BE2C (cell line): ENCODE measurements at regions not wholly inside any gene's neighbourhood (a gene's known extent, or its start where the extent isn't known, plus 50 kb on each side); places are given as distances from the start of the nearest gene placed in this dataset.

Experiments used
- DNase-seq: peaks from one replicate; pipeline ENCODE4 v3.0.0-alpha.2; 2020
- H3K27me3 ChIP-seq: fragments of 250-450 bp; sonication (Bioruptor Pico); 2 replicates; pipeline ENCODE4 v1.5.1; 2020; ENCODE audit warnings: mild to moderate bottlenecking
- H3K36me3 ChIP-seq: fragments of 250-450 bp; sonication (Bioruptor Pico); 2 replicates; pipeline ENCODE4 v1.5.1; 2020; ENCODE audit warnings: mild to moderate bottlenecking
- H3K4me1 ChIP-seq: fragments of 250-450 bp; sonication (Bioruptor Pico); 2 replicates; pipeline ENCODE4 v1.5.1; 2020
- H3K4me3 ChIP-seq: 2 replicates; pipeline ENCODE4 v1.5.1; 2011; ENCODE audit warnings: low read depth, low read length
- H3K9me3 ChIP-seq: fragments of 250-450 bp; sonication (Bioruptor Pico); 2 replicates; pipeline ENCODE4 v1.5.1; 2020
- TF ChIP-seq, protein P1 (sequence below): IDR thresholded peaks from 2 replicates; pipeline ENCODE4 v1.5.1; 2012; ENCODE audit warnings: mild to moderate bottlenecking, low read depth, low read length

DNA sequence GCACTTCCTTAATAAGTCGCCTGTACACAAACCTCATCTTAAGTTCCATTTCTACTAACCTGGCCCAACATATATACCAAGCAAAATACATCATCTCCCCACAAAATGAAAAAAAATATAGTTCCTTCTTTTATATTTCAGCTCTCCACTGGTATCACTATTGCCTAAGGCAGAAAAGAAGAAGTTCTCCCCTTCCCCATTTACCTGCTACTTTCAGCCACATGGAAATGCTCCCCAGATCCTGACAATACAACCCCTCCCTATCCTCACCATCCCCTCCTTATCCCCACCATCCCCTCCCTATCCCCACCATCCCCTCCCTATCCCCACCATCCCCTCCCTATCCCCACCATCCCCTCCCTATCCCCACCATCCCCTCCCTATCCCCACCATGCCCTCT, 175.7 kb downstream of the LINC00237 start:
- H3K4me1 ChIP-seq: no peaks in the 10 kb centered on the region
- H3K9me3 ChIP-seq: no peaks in the 10 kb centered on the region
- H3K36me3 ChIP-seq: no peaks in the 10 kb centered on the region
- TF ChIP-seq, protein P1, sequence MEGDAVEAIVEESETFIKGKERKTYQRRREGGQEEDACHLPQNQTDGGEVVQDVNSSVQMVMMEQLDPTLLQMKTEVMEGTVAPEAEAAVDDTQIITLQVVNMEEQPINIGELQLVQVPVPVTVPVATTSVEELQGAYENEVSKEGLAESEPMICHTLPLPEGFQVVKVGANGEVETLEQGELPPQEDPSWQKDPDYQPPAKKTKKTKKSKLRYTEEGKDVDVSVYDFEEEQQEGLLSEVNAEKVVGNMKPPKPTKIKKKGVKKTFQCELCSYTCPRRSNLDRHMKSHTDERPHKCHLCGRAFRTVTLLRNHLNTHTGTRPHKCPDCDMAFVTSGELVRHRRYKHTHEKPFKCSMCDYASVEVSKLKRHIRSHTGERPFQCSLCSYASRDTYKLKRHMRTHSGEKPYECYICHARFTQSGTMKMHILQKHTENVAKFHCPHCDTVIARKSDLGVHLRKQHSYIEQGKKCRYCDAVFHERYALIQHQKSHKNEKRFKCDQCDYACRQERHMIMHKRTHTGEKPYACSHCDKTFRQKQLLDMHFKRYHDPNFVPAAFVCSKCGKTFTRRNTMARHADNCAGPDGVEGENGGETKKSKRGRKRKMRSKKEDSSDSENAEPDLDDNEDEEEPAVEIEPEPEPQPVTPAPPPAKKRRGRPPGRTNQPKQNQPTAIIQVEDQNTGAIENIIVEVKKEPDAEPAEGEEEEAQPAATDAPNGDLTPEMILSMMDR: no peak
- no peak for DNase-seq
- H3K27me3 ChIP-seq: peaks cover 30% of the 10 kb centered on the region
- no peak overlapping the region for H3K4me3 ChIP-seq

DNA sequence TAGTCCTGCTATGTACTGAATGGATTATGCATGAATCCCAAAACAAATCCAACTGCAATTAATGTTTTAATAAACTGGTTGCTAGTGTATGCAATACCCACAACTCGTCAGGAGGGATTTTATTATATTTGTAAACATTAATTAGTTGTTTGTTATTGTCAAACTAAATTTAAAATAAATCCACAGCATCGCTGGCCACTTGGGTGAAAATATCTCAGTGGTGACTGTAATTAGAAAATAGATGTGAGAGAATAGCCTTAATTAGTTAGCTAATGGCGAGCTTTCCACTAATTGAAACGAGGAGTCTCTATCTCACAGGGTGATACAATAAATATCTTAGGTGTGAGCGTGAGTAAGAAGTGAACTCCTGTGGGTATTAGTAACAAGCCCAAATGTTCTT, 176.8 kb downstream of the LINC00237 start:
- no peak for DNase-seq
- H3K9me3 ChIP-seq: no peaks in the 10 kb centered on the region
- H3K27me3 ChIP-seq: peaks cover 30% of the 10 kb centered on the region
- no peaks in the 10 kb centered on the region for H3K4me1 ChIP-seq
- TF ChIP-seq, protein P1: no peak
- no peak overlapping the region for H3K4me3 ChIP-seq
- H3K36me3 ChIP-seq: no peaks in the 10 kb centered on the region

DNA sequence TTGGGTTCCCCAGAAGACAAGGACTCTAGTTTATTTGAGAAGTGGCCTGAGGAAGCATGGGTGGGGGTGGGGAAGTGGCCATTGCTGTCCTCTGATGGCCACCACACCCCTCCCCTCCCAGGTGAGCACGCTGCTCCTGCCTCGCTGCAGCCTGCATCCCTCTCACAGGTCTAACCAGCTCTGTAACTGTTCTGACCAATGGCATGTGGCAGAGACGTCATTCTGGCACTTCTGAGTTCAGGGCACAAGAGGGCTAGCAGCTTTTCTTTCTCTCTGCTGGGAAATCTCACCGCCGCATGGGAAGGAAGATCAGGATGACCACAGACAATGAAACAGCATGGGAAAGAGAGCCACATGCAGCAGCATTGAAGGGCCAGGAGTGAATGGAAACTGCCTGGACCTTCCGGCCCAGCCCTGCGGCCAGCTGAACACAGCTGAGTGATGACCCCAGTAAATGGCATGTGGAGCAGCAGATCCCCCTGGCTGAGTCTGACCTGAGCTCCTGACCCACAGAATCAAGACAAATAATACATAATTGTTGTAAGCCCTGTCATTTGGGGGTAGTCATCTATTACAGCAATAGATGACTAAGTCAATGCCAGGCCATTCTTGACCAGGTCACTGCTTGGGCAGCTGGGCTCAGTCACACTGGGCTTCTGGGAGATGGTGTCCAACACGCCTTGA, 179.8 kb downstream of the LINC00237 start:
- no peaks in the 10 kb centered on the region for H3K9me3 ChIP-seq
- TF ChIP-seq, protein P1: no peak
- H3K27me3 ChIP-seq: peaks cover 19% of the 10 kb centered on the region
- H3K4me3 ChIP-seq: no peak overlapping the region
- H3K36me3 ChIP-seq: no peaks in the 10 kb centered on the region
- H3K4me1 ChIP-seq: no peaks in the 10 kb centered on the region
- no peak for DNase-seq

DNA sequence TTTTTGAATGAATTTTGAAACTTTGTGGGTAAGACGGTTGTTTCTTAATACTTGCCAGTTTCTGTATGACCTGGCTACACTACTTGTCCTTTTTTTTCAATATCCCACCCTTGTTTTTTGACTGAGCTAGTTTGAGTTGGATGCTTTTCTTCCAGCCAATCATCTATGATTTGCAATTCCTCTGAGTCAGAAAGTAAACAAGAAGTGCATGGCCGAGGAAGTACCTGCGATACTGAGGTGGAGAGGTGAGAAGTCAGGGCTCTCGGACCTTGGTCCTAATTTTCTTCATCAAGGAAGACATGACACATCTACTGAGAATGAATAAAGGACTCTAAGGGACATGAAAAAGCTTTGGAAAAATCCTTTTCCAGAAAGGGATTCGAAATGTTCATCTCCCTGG, 185.7 kb downstream of the LINC00237 start:
- TF ChIP-seq, protein P1: no peak
- no peaks in the 10 kb centered on the region for H3K9me3 ChIP-seq
- no peaks in the 10 kb centered on the region for H3K4me1 ChIP-seq
- no peak overlapping the region for H3K4me3 ChIP-seq
- no peak for DNase-seq
- no peaks in the 10 kb centered on the region; the same call in none of the 2 replicates for H3K27me3 ChIP-seq
- no peaks in the 10 kb centered on the region for H3K36me3 ChIP-seq

DNA sequence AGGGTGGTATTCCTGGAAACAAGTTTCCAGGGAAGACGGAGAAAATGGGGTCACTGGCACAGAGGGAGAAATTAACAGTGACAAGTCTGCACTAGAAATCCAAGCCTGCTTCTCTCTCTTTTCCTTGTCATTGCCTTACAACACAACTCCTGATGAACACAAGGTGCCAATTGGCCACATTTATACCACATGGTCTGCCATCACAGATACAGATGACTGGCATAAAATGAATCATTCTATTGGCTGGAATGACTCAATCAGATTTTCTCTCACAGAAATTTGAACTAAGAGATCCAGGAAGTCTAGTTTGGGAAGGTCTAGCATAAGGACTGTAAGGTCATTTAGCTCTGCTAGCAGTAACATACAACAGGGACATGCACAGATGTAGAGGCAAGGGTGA, 190.3 kb downstream of the LINC00237 start:
- TF ChIP-seq, protein P1: no peak
- DNase-seq: no peak
- Histone ChIP-seq H3K27me3 (peaks cover 5% of the 10 kb centered on the region; the same call in 1 of the 2 replicates), H3K4me3 (no peak overlapping the region), H3K4me1 (no peaks in the 10 kb centered on the region), H3K36me3 (no peaks in the 10 kb centered on the region), H3K9me3 (no peaks in the 10 kb centered on the region)

DNA sequence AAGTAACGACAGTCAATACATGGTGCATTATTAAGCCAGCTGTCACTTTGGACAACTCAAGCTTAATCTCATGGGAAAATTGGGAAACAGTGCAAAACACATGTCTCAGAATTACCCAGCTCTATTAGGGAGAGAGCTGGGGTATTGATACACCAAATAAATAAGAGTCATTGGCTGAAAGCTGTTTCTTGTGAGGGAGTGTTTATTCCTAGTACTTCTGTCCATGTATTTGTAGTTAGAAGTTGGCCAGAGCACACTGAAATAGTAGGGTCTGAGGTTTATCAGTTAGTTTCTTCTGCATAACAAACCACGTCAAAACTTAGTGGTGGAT, 192.0 kb upstream of the RALGAPA2 start:
- TF ChIP-seq, protein P1: no peak
- H3K27me3 ChIP-seq: peaks cover 18% of the 10 kb centered on the region
- no peaks in the 10 kb centered on the region; the same call in 1 of the 2 replicates for H3K9me3 ChIP-seq
- no peaks in the 10 kb centered on the region for H3K4me1 ChIP-seq
- DNase-seq: no peak
- H3K4me3 ChIP-seq: no peak overlapping the region
- H3K36me3 ChIP-seq: no peaks in the 10 kb centered on the region
